ENCODE measurements at regions not wholly inside any gene's neighbourhood (a gene's known extent, or its start where the extent isn't known, plus 50 kb on each side); places are given as distances from the start of the nearest gene placed in this dataset.
"Not testable (repeated sequence)": the region's sequence is repeated elsewhere in the genome, so short reads cannot be mapped to it uniquely, and the experiment has no call there.

DNA sequence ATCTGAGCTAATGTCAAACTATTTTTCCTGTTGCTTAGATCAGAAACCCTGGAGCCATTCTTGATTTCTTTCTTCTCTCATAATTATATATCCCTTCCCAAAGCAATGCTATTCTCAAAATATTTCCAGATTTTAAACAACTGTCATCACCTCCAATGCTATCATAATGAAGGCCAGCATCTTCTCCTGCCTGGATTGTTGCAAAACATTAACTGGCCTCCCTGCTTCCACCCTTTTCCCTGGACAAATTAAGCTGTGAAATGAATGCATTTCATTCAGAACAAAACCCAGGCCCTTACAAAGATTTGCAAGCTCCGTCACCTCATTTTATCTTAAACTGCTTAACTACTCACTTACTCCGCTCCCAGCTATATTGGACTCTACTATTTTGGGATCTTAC is 535.3 kb upstream of the HS3ST5 start:
- no peak overlapping the region for H3K4me2 ChIP-seq (ENCODE audit: control insufficient read depth, insufficient read depth)
- intact Hi-C loops (cut with micrococcal nuclease; ENCODE audit: unreplicated experiment) (no loop called here), in situ Hi-C loops (cut with MboI) (no loop called here)
- H3K36me3 ChIP-seq (ENCODE audit: control insufficient read depth in 2 of 2, insufficient read depth in 2 of 2, low read length in 1 of 2) = no peaks in the 10 kb centered on the region
- ChIA-PET SMC1A (ENCODE audit: uncharacterized antibody, unreplicated experiment) (interaction anchor here (0.5 to 2.6 kb wide), 5 partner anchors 10 to 355 kb away, joined by 3 to 10 read pairs (median 3); no protein-coding TSS in a partner anchor), POLR2A (no interaction called here), RAD21 (ENCODE audit: unreplicated experiment) (interaction anchor here (0.6 kb wide), 1 partner anchor 452 kb away, joined by 4 read pairs; no protein-coding TSS in a partner anchor), CTCF (no interaction called here)
- no TSS peak for BruUV-seq (replicated peaks)
- no peaks in the 10 kb centered on the region for H4K20me1 ChIP-seq (ENCODE audit: control insufficient read depth, insufficient read depth)
- WGBS (ENCODE audit: insufficient coverage, insufficient replicate concordance, low lambda C conversion rate, missing lambda C conversion rate) = 28% methylated on average over 2 of the region's 2 CpGs
- FAIRE-seq (no peak), DNase-seq (ENCODE audit: low read depth, low spot score) (no peak), ATAC-seq (no peak)
- no peak overlapping the region for H2AFZ ChIP-seq (ENCODE audit: control insufficient read depth, low read depth, low read length)
- TF ChIP-seq HDAC6 (IDR thresholded peaks at IDR 0.05; ENCODE audit: unreplicated experiment) (no peak), PAX5 (IDR thresholded peaks at IDR 0.05; ENCODE audit: borderline replicate concordance, low read depth, low read length) (no peak), SUZ12 (IDR thresholded peaks at IDR 0.05; ENCODE audit: unreplicated experiment) (no peak), SP1 (IDR thresholded peaks at IDR 0.05; ENCODE audit: low read depth, low read length) (no peak), EP300 (IDR thresholded peaks at IDR 0.05; ENCODE audit: borderline replicate concordance in 1 of 2, control insufficient read depth in 1 of 2, low read depth in 2 of 2, low read length in 2 of 2) (no peak), NBN (IDR thresholded peaks at IDR 0.05) (no peak)
- TF ChIP-seq, protein P1, sequence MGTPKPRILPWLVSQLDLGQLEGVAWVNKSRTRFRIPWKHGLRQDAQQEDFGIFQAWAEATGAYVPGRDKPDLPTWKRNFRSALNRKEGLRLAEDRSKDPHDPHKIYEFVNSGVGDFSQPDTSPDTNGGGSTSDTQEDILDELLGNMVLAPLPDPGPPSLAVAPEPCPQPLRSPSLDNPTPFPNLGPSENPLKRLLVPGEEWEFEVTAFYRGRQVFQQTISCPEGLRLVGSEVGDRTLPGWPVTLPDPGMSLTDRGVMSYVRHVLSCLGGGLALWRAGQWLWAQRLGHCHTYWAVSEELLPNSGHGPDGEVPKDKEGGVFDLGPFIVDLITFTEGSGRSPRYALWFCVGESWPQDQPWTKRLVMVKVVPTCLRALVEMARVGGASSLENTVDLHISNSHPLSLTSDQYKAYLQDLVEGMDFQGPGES (IDR thresholded peaks at IDR 0.05) = no peak
- no peak overlapping the region for H3K27ac ChIP-seq (ENCODE audit: control insufficient read depth, insufficient read depth)
- no peaks in the 10 kb centered on the region for H3K79me2 ChIP-seq (ENCODE audit: control insufficient read depth, insufficient read depth, low read length)
- H3K4me1 ChIP-seq (ENCODE audit: control insufficient read depth, insufficient read depth, low read length) = no peaks in the 10 kb centered on the region
- H3K27me3 ChIP-seq (replicated peaks in 1 of 2; ENCODE audit: control insufficient read depth in 2 of 2, insufficient read depth in 2 of 2, low read length in 1 of 2) = no peaks in the 10 kb centered on the region
- H3K4me3 ChIP-seq = no peak overlapping the region
- H3K9me3 ChIP-seq (replicated peaks; ENCODE audit: control insufficient read depth, insufficient read depth, low read length) = no peaks in the 10 kb centered on the region
- no peak overlapping the region for H3K9ac ChIP-seq (ENCODE audit: control insufficient read depth, insufficient read depth, low read length)

DNA sequence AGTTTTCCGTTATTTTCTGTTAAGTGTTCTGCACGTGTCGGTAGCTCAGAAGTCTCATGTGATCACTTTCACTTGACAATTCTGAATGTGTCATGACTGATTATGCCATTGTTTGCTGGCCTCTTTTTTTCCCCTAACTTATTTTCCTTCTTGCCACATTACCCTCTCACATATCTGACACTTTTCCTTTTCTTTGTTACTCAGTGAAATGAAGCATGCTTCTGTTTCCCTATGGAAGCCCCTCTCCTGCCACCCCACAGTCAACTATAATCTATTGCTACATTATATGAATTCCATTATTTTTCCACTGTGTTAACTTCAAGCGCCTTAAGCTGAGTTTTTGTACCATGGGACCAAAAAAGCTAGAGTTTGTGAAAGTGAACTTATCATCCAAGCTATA is 531.6 kb upstream of the HS3ST5 start:
- in situ Hi-C loops (cut with MboI) (no loop called here), intact Hi-C loops (cut with micrococcal nuclease; ENCODE audit: unreplicated experiment) (no loop called here)
- FAIRE-seq (no peak), ATAC-seq (no peak), DNase-seq (ENCODE audit: low read depth, low spot score) (no peak)
- ChIA-PET POLR2A (no interaction called here), CTCF (no interaction called here), SMC1A (ENCODE audit: uncharacterized antibody, unreplicated experiment) (no interaction called here), RAD21 (ENCODE audit: unreplicated experiment) (no interaction called here)
- no TSS peak for BruUV-seq (replicated peaks)
- Histone ChIP-seq H4K20me1 (ENCODE audit: control insufficient read depth, insufficient read depth) (no peaks in the 10 kb centered on the region), H3K79me2 (ENCODE audit: control insufficient read depth, insufficient read depth, low read length) (no peaks in the 10 kb centered on the region), H3K4me2 (ENCODE audit: control insufficient read depth, insufficient read depth) (no peak overlapping the region), H2AFZ (ENCODE audit: control insufficient read depth, low read depth, low read length) (no peak overlapping the region), H3K27ac (ENCODE audit: control insufficient read depth, insufficient read depth) (no peak overlapping the region), H3K9me3 (replicated peaks; ENCODE audit: control insufficient read depth, insufficient read depth, low read length) (no peaks in the 10 kb centered on the region), H3K36me3 (ENCODE audit: control insufficient read depth in 2 of 2, insufficient read depth in 2 of 2, low read length in 1 of 2) (no peaks in the 10 kb centered on the region), H3K9ac (ENCODE audit: control insufficient read depth, insufficient read depth, low read length) (no peak overlapping the region), H3K27me3 (replicated peaks in 1 of 2; ENCODE audit: control insufficient read depth in 2 of 2, insufficient read depth in 2 of 2, low read length in 1 of 2) (no peaks in the 10 kb centered on the region), H3K4me3 (no peak overlapping the region), H3K4me1 (ENCODE audit: control insufficient read depth, insufficient read depth, low read length) (no peaks in the 10 kb centered on the region)
- TF ChIP-seq RFX5 (IDR thresholded peaks at IDR 0.05; ENCODE audit: low read depth, low read length) (no peak), BHLHE40 (IDR thresholded peaks at IDR 0.05; ENCODE audit: borderline replicate concordance in 1 of 2, low read depth in 2 of 2, low read length in 1 of 2) (peak in 1 of 2 experiments; percentile 14; a peak in 1 of 4 replicates), MTA2 (IDR thresholded peaks at IDR 0.05; ENCODE audit: low read depth) (no peak), SMAD5 (IDR thresholded peaks at IDR 0.05; ENCODE audit: low read depth) (no peak), YBX1 (IDR thresholded peaks at IDR 0.05) (no peak)
- 23% methylated on average over 4 of the region's 4 CpGs for WGBS (ENCODE audit: insufficient coverage, insufficient replicate concordance, low lambda C conversion rate, missing lambda C conversion rate)

DNA sequence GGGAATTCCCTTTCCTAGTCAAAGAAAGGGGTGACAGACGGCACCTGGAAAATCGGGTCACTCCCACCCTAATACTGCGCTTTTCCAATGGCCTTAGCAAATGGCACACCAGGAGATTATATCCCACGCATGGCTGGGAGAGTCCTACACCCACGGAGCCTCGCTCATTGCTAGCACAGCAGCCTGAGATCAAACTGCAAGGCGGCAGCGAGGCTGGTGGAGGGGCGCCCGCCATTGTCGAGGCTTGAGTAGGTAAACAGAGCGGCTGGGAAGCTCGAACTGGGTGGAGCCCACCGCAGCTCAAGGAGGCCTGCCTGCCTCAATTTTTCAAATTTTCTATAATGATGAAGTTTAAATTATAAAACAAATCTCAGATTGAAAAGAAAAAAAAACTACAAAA is 522.7 kb upstream of the HS3ST5 start:
- H3K4me3 ChIP-seq; H3K27ac ChIP-seq (ENCODE audit: control insufficient read depth, insufficient read depth); H2AFZ ChIP-seq (ENCODE audit: control insufficient read depth, low read depth, low read length); in situ Hi-C loops (cut with MboI); H3K4me2 ChIP-seq (ENCODE audit: control insufficient read depth, insufficient read depth); ATAC-seq; BruUV-seq (replicated peaks); CTCF ChIA-PET; H4K20me1 ChIP-seq (ENCODE audit: control insufficient read depth, insufficient read depth); H3K36me3 ChIP-seq (ENCODE audit: control insufficient read depth in 2 of 2, insufficient read depth in 2 of 2, low read length in 1 of 2); H3K27me3 ChIP-seq (replicated peaks in 1 of 2; ENCODE audit: control insufficient read depth in 2 of 2, insufficient read depth in 2 of 2, low read length in 1 of 2); H3K4me1 ChIP-seq (ENCODE audit: control insufficient read depth, insufficient read depth, low read length); H3K9ac ChIP-seq (ENCODE audit: control insufficient read depth, insufficient read depth, low read length); FAIRE-seq; H3K9me3 ChIP-seq (replicated peaks; ENCODE audit: control insufficient read depth, insufficient read depth, low read length); RAD21 ChIA-PET (ENCODE audit: unreplicated experiment); POLR2A ChIA-PET; intact Hi-C loops (cut with micrococcal nuclease; ENCODE audit: unreplicated experiment); DNase-seq (ENCODE audit: low read depth, low spot score); H3K79me2 ChIP-seq (ENCODE audit: control insufficient read depth, insufficient read depth, low read length): not testable (repeated sequence)
- 60% methylated on average over 14 of the region's 14 CpGs for WGBS (ENCODE audit: insufficient coverage, insufficient replicate concordance, low lambda C conversion rate, missing lambda C conversion rate)
- SMC1A ChIA-PET (ENCODE audit: uncharacterized antibody, unreplicated experiment) = interaction anchor here (0.6 to 1.0 kb wide), 2 partner anchors 72 to 80 kb away, joined by 3 read pairs; no protein-coding TSS in a partner anchor
